Bronchial epithelial cell (primary cell): ENCODE measurements at regions not wholly inside any gene's neighbourhood (a gene's known extent, or its start where the extent isn't known, plus 50 kb on each side); places are given as distances from the start of the nearest gene placed in this dataset.

ENCODE experiments used
- DNase-seq: peaks from one replicate; pipeline ENCODE4 v3.0.0-alpha.2; 2010; ENCODE audit warnings: low read depth
- FAIRE-seq: peaks from 2 replicates; lab custom pipeline; 2011; peaks lifted over from hg19 to GRCh38; lab: Jason Lieb, UNC
- H3K27me3 ChIP-seq: 2 replicates; pipeline ENCODE4 v1.5.1; 2011; ENCODE audit warnings: low read length; ENCODE audit not compliant: control insufficient read depth, insufficient read depth
- H3K36me3 ChIP-seq: 2 replicates; pipeline ENCODE4 v1.5.1; 2011; ENCODE audit warnings: low read length; ENCODE audit not compliant: control insufficient read depth, insufficient read depth
- H3K4me3 ChIP-seq: 2 replicates; pipeline ENCODE4 v1.5.1; 2011; ENCODE audit warnings: mild to moderate bottlenecking, low read depth, low read length, control low read depth
- TF ChIP-seq, protein P1 (sequence below): IDR thresholded peaks from 2 replicates; pipeline ENCODE4 v1.5.1; 2011; ENCODE audit warnings: mild to moderate bottlenecking, moderate library complexity, low read length, control low read depth, inconsistent platforms; ENCODE audit not compliant: insufficient read depth, severe bottlenecking

DNA sequence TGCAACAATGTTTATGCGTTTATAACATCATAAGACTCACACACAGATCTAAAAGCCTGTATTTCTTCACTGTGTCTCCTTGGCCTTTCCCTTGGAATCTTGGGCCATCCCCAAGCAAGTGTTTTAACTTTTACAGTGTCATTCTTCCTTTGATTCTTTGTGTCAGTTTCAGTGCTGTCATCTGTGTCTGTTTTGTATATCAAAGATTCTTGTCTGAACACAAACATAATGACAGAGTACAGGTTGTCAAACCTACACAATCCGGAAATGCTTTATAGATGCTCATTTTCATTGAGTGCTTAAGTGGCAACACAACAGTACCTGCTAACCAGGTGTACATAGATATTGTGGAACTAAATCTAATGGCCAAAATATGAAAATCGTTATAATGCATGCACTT, 1500.0 kb downstream of the TECRL start:
- H3K4me3 ChIP-seq = no peak overlapping the region
- no peaks in the 10 kb centered on the region for H3K36me3 ChIP-seq
- H3K27me3 ChIP-seq = no peaks in the 10 kb centered on the region
- no peak for FAIRE-seq
- no peak for DNase-seq
- TF ChIP-seq, protein P1, sequence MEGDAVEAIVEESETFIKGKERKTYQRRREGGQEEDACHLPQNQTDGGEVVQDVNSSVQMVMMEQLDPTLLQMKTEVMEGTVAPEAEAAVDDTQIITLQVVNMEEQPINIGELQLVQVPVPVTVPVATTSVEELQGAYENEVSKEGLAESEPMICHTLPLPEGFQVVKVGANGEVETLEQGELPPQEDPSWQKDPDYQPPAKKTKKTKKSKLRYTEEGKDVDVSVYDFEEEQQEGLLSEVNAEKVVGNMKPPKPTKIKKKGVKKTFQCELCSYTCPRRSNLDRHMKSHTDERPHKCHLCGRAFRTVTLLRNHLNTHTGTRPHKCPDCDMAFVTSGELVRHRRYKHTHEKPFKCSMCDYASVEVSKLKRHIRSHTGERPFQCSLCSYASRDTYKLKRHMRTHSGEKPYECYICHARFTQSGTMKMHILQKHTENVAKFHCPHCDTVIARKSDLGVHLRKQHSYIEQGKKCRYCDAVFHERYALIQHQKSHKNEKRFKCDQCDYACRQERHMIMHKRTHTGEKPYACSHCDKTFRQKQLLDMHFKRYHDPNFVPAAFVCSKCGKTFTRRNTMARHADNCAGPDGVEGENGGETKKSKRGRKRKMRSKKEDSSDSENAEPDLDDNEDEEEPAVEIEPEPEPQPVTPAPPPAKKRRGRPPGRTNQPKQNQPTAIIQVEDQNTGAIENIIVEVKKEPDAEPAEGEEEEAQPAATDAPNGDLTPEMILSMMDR = no peak

DNA sequence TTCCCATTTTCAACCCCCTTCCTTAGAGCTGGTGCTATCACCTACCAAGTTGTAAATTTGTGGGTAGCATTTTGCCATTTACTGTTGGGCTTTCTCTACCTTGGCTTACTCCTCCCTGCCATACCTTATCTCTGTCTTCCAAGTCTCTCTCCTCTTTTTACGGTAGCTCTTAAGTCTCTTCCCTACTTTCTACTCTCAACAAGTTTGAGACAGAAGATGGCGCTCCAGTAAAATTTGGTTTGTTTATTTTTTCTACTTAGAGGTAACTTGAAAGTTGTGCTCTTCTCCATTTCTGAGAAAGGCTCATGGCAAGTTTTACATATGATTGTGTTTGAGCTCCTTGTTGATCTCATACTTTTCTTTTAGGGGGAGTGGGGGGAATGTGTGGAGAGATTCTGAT, 1508.1 kb downstream of the TECRL start:
- TF ChIP-seq, protein P1 = no peak
- no peaks in the 10 kb centered on the region for H3K36me3 ChIP-seq
- no peak for DNase-seq
- FAIRE-seq = no peak
- no peaks in the 10 kb centered on the region for H3K27me3 ChIP-seq
- H3K4me3 ChIP-seq = no peak overlapping the region

DNA sequence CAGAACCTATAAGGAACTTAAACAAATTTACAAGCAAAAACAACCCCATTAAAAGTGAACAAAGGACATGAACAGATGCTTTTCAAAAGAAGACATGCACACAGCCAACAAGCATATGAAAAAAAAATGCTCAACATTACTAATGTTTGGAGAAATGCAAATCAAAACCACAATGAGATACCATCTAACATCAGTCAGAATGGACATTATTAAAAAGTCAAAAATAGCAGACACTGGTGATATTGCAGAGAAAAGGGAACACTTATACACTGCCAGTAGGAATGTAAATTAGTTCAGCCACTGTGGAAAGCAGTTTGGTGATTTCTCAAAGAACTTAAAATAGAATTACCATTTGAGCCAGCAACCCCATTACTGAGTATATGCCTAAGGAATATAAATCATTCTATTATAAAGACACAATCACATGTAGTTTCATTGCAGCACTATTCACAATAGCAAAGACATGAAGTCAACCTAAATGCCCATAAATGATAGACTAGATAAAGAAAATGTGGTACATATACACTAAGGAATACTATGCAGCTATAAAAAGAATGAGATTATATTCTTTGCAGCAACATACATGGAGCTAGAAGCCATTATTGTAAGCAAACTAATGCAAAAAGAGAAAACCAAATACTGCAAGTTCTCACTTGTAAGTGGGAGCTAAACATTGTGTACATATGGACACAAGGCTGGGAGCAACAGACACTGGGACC, 1509.4 kb downstream of the TECRL start:
- Histone ChIP-seq H3K36me3 (no peaks in the 10 kb centered on the region), H3K27me3 (no peaks in the 10 kb centered on the region), H3K4me3 (no peak overlapping the region)
- TF ChIP-seq, protein P1 = no peak
- DNase-seq = no peak
- FAIRE-seq = no peak

DNA sequence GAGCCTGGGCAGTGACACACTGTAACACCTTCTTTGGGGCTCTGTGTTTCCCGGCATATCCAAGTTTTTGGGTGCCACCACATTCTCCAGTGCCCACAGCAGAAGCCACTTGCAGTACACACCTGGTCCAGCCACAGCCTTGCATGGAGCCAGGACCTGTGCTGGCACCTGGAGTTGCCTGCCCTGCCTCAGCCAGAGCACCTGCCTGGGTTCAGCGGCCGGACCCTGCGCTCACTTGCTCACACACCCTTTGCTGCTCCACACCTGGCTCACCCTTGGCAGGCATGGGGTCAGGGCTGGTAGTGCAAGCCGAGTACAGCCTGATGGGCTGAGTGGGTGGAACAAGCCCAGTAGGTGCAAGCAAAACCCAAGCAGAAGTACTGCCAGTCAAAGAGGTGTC, 1511.1 kb downstream of the TECRL start:
- DNase-seq = no peak
- no peaks in the 10 kb centered on the region for H3K27me3 ChIP-seq
- no peaks in the 10 kb centered on the region for H3K36me3 ChIP-seq
- no peak overlapping the region for H3K4me3 ChIP-seq
- no peak for FAIRE-seq
- TF ChIP-seq, protein P1 = no peak

DNA sequence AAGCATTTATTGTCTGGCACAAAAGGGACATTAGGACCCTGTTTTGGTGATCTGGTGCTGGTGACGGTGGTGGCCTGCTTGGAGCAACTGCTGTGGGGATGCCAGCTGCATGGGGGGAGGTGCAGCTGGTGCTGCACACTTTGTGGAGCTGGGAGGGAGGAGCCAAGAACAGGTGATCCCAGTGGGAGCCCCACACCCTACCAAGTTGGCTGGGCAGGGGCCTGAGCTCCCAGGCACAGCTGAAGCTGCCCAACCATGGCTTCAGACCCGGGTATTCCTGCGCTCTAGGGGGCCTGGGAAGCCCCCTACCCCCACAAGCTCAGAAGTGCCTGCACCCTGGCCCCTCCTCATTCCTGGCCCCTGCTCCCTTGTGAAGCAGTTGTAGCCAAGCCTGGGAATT, 1512.5 kb downstream of the TECRL start:
- TF ChIP-seq, protein P1 = no peak
- no peak for FAIRE-seq
- Histone ChIP-seq H3K27me3 (no peaks in the 10 kb centered on the region), H3K4me3 (no peak overlapping the region), H3K36me3 (no peaks in the 10 kb centered on the region)
- DNase-seq = no peak

DNA sequence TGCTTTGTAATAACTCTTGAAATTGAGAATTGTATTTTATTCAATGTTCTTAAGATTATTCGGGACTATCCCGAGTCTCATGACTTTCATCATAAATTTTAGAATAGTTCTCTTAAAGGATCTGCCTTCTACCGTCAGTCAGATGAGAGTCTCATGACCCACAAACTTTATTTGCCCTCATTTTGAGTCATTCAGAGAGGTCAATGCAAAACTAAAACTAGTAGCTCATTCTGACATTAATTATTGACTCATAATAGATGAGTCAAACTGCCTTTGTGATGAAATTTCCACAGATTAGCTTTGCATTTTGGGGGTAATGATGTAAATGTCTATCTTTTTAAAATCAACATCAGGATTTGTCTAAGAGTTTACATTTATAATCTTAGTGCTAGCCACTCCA, 1527.3 kb downstream of the TECRL start:
- TF ChIP-seq, protein P1 = no peak
- Histone ChIP-seq H3K36me3 (no peaks in the 10 kb centered on the region), H3K27me3 (no peaks in the 10 kb centered on the region), H3K4me3 (no peak overlapping the region)
- DNase-seq (peak; percentile 13), FAIRE-seq (no peak)
